Activated CD8-positive, alpha-beta T cell treated with anti-CD3 and anti-CD28 coated beads for 36 hours (primary cell): ENCODE measurements at regions not wholly inside any gene's neighbourhood (a gene's known extent, or its start where the extent isn't known, plus 50 kb on each side); places are given as distances from the start of the nearest gene placed in this dataset.

Experiments used
- ATAC-seq: fragments of 200-7000 bp; cut with Tn5 transposase; one replicate; pipeline ENCODE4 v1.10.0; 2021; ENCODE audit warnings: mild to moderate bottlenecking, moderate library complexity
- CTCF ChIA-PET: fragments of 350-600 bp; sonication (Branson Sonifier 250); formaldehyde crosslinking; loops from one replicate; lab custom pipeline; 2021; ENCODE audit warnings: antibody characterized with exemption; lab: Charles Lee
- POLR2A ChIA-PET: fragments of 350-600 bp; sonication (Branson Sonifier 250); formaldehyde crosslinking; loops from one replicate; lab custom pipeline; 2021; ENCODE audit warnings: antibody characterized with exemption; lab: Charles Lee
- DNase-seq: peaks from one replicate; pipeline ENCODE4 v3.0.0-alpha.2; 2020
- H3K27ac Mint-ChIP-seq: one replicate; pipeline ENCODE4 v1.8.0; 2021; ENCODE audit warnings: mild to moderate bottlenecking, mixed read lengths
- H3K27me3 Mint-ChIP-seq: one replicate; pipeline ENCODE4 v1.8.0; 2021; ENCODE audit warnings: mixed read lengths
- H3K36me3 Mint-ChIP-seq: one replicate; pipeline ENCODE4 v1.8.0; 2021; ENCODE audit warnings: low read depth, mixed read lengths
- H3K4me1 Mint-ChIP-seq: one replicate; pipeline ENCODE4 v1.8.0; 2021; ENCODE audit warnings: low read depth, mixed read lengths
- H3K4me3 Mint-ChIP-seq: one replicate; pipeline ENCODE4 v1.8.0; 2021; ENCODE audit warnings: mild to moderate bottlenecking, moderate library complexity, mixed read lengths
- H3K9me3 Mint-ChIP-seq: one replicate; pipeline ENCODE4 v1.8.0; 2021; ENCODE audit warnings: mixed read lengths
- CTCF ChIP-seq: fragments of 200-600 bp; IDR thresholded peaks from one replicate; pipeline ENCODE4 v1.8.0; 2022; ENCODE audit warnings: antibody characterized with exemption, mild to moderate bottlenecking
- intact Hi-C: fragments of 100-400 bp; cut with micrococcal nuclease; formaldehyde crosslinking; loops from one replicate; pipeline ENCODE4 v1.10.0; 2022

- peaks cover 24% of the 10 kb centered on the region for H3K4me1 Mint-ChIP-seq
- intact Hi-C loops: no loop called here
- peaks cover 51% of the 10 kb centered on the region for H3K27me3 Mint-ChIP-seq
Observed at GRCh38 chr11:16603245-16603644, 135.2 kb upstream of the C11orf58 start.

GRCh38 chr11:16598906-16599305, 139.5 kb upstream of the C11orf58 start:
- H3K27ac Mint-ChIP-seq: no peak overlapping the region
- H3K27me3 Mint-ChIP-seq: peaks cover 31% of the 10 kb centered on the region
- POLR2A ChIA-PET: no interaction called here
- DNase-seq (no peak), ATAC-seq (no peak)
- intact Hi-C loops: no loop called here
- no peaks in the 10 kb centered on the region for H3K36me3 Mint-ChIP-seq
- TF ChIP-seq CTCF: no peak
- H3K9me3 Mint-ChIP-seq: no peaks in the 10 kb centered on the region
- H3K4me1 Mint-ChIP-seq: peaks cover under 1% of the 10 kb centered on the region
- CTCF ChIA-PET: no interaction called here
- H3K4me3 Mint-ChIP-seq: no peak overlapping the region

More at GRCh38 chr11:16603245-16603644, 135.2 kb upstream of the C11orf58 start:
- ChIA-PET POLR2A (interaction anchor here (0.6 kb wide), 1 partner anchor 11 kb away, joined by 4 read pairs; no protein-coding TSS in a partner anchor), CTCF (interaction anchor here (4.6 kb wide), 1 partner anchor 11 kb away, joined by 23 read pairs; no protein-coding TSS in a partner anchor)
- TF ChIP-seq CTCF: no peak
- H3K9me3 Mint-ChIP-seq: no peaks in the 10 kb centered on the region
- H3K36me3 Mint-ChIP-seq: peaks cover 3% of the 10 kb centered on the region
- DNase-seq (no peak), ATAC-seq (no peak)
- no peak overlapping the region for H3K4me3 Mint-ChIP-seq
- H3K27ac Mint-ChIP-seq: no peak overlapping the region

- DNase-seq (no peak), ATAC-seq (no peak)
- Mint-ChIP-seq H3K36me3 (no peaks in the 10 kb centered on the region), H3K4me1 (no peaks in the 10 kb centered on the region), H3K27ac (no peak overlapping the region), H3K27me3 (peaks cover 22% of the 10 kb centered on the region), H3K9me3 (no peaks in the 10 kb centered on the region), H3K4me3 (no peak overlapping the region)
- POLR2A ChIA-PET: no interaction called here
- no peak for TF ChIP-seq CTCF
- CTCF ChIA-PET: no interaction called here
- intact Hi-C loops: no loop called here
Observed at GRCh38 chr11:16598032-16598431, 140.4 kb upstream of the C11orf58 start.

DNA sequence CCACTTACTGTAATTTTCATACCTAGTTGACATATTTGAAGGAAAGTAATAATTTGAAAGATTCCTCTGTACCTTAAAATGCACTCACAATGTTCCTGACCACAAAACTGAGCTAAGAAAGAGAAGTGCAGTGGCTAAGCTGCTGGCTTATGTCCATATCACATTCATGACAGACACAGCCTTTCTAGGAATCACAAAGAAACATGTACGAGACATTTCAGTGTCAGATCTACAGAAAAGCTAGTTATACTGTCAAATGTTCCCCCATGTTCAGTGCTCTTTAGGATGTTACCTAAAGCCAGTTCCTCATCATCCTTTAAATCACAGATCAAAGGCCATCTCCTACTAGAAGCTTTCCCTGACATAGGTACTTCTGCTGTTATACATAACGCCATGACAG, 142.2 kb upstream of the C11orf58 start:
- DNase-seq (no peak), ATAC-seq (no peak)
- no peaks in the 10 kb centered on the region for H3K9me3 Mint-ChIP-seq
- ChIA-PET POLR2A (no interaction called here), CTCF (interaction anchor here (1.0 kb wide), 1 partner anchor 17 kb away, joined by 3 read pairs; no protein-coding TSS in a partner anchor)
- TF ChIP-seq CTCF: no peak
- intact Hi-C loops: no loop called here
- H3K4me3 Mint-ChIP-seq: no peak overlapping the region
- peaks cover 15% of the 10 kb centered on the region for H3K27me3 Mint-ChIP-seq
- H3K27ac Mint-ChIP-seq: no peak overlapping the region
- no peaks in the 10 kb centered on the region for H3K36me3 Mint-ChIP-seq
- H3K4me1 Mint-ChIP-seq: no peaks in the 10 kb centered on the region

- intact Hi-C loops: no loop called here
- Mint-ChIP-seq H3K4me1 (no peaks in the 10 kb centered on the region), H3K9me3 (no peaks in the 10 kb centered on the region), H3K27me3 (peaks cover 7% of the 10 kb centered on the region), H3K36me3 (no peaks in the 10 kb centered on the region), H3K27ac (no peak overlapping the region), H3K4me3 (no peak overlapping the region)
- DNase-seq (no peak), ATAC-seq (no peak)
- CTCF ChIA-PET: no interaction called here
- POLR2A ChIA-PET: no interaction called here
- no peak for TF ChIP-seq CTCF
Observed at GRCh38 chr11:16591157-16591556, 147.3 kb upstream of the C11orf58 start.
